ENCODE measurements at regions not wholly inside any gene's neighbourhood (a gene's known extent, or its start where the extent isn't known, plus 50 kb on each side); places are given as distances from the start of the nearest gene placed in this dataset.

DNA sequence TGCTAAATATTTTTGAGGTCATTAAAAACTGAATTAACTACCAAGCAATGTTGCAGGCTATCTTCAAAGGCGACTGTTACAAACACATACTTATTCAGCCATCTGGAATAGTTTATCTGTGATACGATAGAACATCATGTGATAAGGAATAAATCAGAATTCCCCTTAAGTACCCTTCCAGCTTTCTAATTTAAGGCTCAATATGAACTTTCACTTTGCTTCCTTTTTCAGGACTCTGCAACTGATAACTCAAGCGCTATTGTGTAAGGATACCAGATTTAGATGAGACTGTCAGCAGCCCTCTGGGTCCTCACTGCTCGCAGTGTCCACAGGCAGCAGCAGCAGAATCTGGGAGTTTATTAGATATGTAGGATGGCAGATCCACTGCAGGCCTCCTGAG, 416.3 kb downstream of the SPATA31D1 start:
- DNase-seq: no peak
- H3K27me3 ChIP-seq: no peaks in the 10 kb centered on the region
- H3K9ac ChIP-seq (ENCODE audit: low read depth in 2 of 2, low read length in 2 of 2): no peak overlapping the region
- no peaks in the 10 kb centered on the region for H3K4me1 ChIP-seq
- intact Hi-C loops (cut with DNase I): no loop called here
- no peak overlapping the region for H3K27ac ChIP-seq
- no peaks in the 10 kb centered on the region for H3K9me3 ChIP-seq
- TF ChIP-seq, protein P1, sequence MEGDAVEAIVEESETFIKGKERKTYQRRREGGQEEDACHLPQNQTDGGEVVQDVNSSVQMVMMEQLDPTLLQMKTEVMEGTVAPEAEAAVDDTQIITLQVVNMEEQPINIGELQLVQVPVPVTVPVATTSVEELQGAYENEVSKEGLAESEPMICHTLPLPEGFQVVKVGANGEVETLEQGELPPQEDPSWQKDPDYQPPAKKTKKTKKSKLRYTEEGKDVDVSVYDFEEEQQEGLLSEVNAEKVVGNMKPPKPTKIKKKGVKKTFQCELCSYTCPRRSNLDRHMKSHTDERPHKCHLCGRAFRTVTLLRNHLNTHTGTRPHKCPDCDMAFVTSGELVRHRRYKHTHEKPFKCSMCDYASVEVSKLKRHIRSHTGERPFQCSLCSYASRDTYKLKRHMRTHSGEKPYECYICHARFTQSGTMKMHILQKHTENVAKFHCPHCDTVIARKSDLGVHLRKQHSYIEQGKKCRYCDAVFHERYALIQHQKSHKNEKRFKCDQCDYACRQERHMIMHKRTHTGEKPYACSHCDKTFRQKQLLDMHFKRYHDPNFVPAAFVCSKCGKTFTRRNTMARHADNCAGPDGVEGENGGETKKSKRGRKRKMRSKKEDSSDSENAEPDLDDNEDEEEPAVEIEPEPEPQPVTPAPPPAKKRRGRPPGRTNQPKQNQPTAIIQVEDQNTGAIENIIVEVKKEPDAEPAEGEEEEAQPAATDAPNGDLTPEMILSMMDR (IDR thresholded peaks at IDR 0.05): no peak
- H3K4me3 ChIP-seq: no peak overlapping the region
- H3K36me3 ChIP-seq: no peaks in the 10 kb centered on the region

DNA sequence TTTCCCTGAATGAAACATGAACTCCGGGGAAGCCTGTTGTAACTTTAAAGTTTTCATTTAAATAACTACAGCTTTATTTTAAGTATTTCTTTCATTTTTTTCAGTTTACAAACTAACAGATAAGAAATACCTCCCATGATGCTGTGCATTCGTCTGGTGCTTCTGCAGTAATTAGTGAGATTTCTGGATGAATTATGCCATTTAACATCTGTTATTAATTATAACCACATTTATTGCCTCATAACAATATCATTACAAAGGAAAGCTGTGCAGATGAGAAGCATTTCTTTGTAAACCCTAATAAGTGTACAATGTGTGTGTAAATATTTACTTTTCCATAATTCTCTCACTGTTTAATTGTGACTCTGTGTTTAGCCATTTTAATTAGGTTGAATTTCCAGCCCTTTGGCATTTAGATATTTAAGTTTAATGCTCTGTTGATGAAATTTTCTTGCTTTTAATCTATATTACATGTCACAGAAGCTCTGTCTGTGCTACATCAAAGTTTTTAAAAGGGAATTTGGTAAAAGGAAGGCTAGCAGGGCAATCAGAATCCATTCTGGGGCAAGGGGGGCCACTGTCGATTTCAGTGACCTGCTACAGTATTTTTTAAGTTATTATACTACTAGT, 418.0 kb downstream of the SPATA31D1 start:
- Histone ChIP-seq H3K4me1 (no peaks in the 10 kb centered on the region), H3K4me3 (no peak overlapping the region), H3K27me3 (no peaks in the 10 kb centered on the region), H3K27ac (no peak overlapping the region), H3K36me3 (no peaks in the 10 kb centered on the region), H3K9ac (ENCODE audit: low read depth in 2 of 2, low read length in 2 of 2) (no peak overlapping the region), H3K9me3 (no peaks in the 10 kb centered on the region)
- DNase-seq: no peak
- intact Hi-C loops (cut with DNase I): no loop called here
- TF ChIP-seq, protein P1 (IDR thresholded peaks at IDR 0.05): no peak

- intact Hi-C loops (cut with DNase I): no loop called here
- Histone ChIP-seq H3K9me3 (no peaks in the 10 kb centered on the region), H3K36me3 (no peaks in the 10 kb centered on the region), H3K27me3 (no peaks in the 10 kb centered on the region), H3K4me1 (no peaks in the 10 kb centered on the region), H3K9ac (ENCODE audit: low read depth in 2 of 2, low read length in 2 of 2) (no peak overlapping the region), H3K4me3 (no peak overlapping the region), H3K27ac (no peak overlapping the region)
- no peak for DNase-seq
- TF ChIP-seq, protein P1 (IDR thresholded peaks at IDR 0.05): no peak
Measured at GRCh38 chr9:82410306-82410705, 421.7 kb downstream of the SPATA31D1 start.

GRCh38 chr9:82410866-82411265, 422.3 kb downstream of the SPATA31D1 start:
- Histone ChIP-seq H3K4me1 (no peaks in the 10 kb centered on the region), H3K4me3 (no peak overlapping the region), H3K9me3 (no peaks in the 10 kb centered on the region), H3K9ac (ENCODE audit: low read depth in 2 of 2, low read length in 2 of 2) (no peak overlapping the region), H3K36me3 (no peaks in the 10 kb centered on the region), H3K27me3 (no peaks in the 10 kb centered on the region), H3K27ac (no peak overlapping the region)
- TF ChIP-seq, protein P1 (IDR thresholded peaks at IDR 0.05): no peak
- intact Hi-C loops (cut with DNase I): no loop called here
- no peak for DNase-seq

- TF ChIP-seq, protein P1 (IDR thresholded peaks at IDR 0.05): no peak
- Histone ChIP-seq H3K27ac (no peak overlapping the region), H3K4me3 (no peak overlapping the region), H3K4me1 (no peaks in the 10 kb centered on the region), H3K27me3 (no peaks in the 10 kb centered on the region), H3K36me3 (no peaks in the 10 kb centered on the region), H3K9ac (ENCODE audit: low read depth in 2 of 2, low read length in 2 of 2) (no peak overlapping the region), H3K9me3 (no peaks in the 10 kb centered on the region)
- intact Hi-C loops (cut with DNase I): no loop called here
- no peak for DNase-seq
Measured at GRCh38 chr9:82412586-82413305, 424.2 kb downstream of the SPATA31D1 start.

Data from colonic mucosa (tissue), 4 donors.